Heart left ventricle (tissue), 16 donors: ENCODE measurements at regions not wholly inside any gene's neighbourhood (a gene's known extent, or its start where the extent isn't known, plus 50 kb on each side); places are given as distances from the start of the nearest gene placed in this dataset.
A peak's percentile ranks its signal among the peaks of the same experiment; 100 is the strongest.
"Not testable (repeated sequence)": the region's sequence is repeated elsewhere in the genome, so short reads cannot be mapped to it uniquely, and the experiment has no call there.

Source experiments
- ATAC-seq, 4 donors: fragments of 200-7000 bp; cut with Tn5 transposase; one replicate each; pipeline ENCODE4 v1.9.1; 2020 to 2022; ENCODE audit warnings: moderate library complexity in 4 of 4, mild to moderate bottlenecking in 3 of 4, moderate number of reproducible peaks in 1 of 4
- DNase-seq, 5 donors: peaks; one replicate each; pipeline ENCODE4 v3.0.0-alpha.2; 2020
- H3K27ac ChIP-seq, 12 donors: fragments of 200-600 bp; sonication (generic) in 4 of 12; one replicate each; pipeline versions ENCODE4 v1.5.0 to v1.8.0; 2016 to 2022; ENCODE audit warnings: mild to moderate bottlenecking in 2 of 12
- H3K27me3 ChIP-seq, 9 donors: fragments of 200-600 bp; sonication (generic) in 2 of 9; one replicate each; pipeline versions ENCODE4 v1.5.1 to v1.8.0; 2016 to 2022; ENCODE audit warnings: mild to moderate bottlenecking in 3 of 9
- H3K36me3 ChIP-seq, 9 donors: fragments of 200-600 bp; sonication (generic) in 2 of 9; one replicate each; pipeline versions ENCODE4 v1.5.0 to v1.8.0; 2018 to 2022; ENCODE audit warnings: mild to moderate bottlenecking in 2 of 9
- H3K4me1 ChIP-seq, 12 donors: fragments of 200-600 bp; sonication (generic) in 4 of 12; one replicate each; pipeline versions ENCODE4 v1.5.0 to v1.8.0; 2016 to 2022; ENCODE audit warnings: mild to moderate bottlenecking in 3 of 12
- H3K4me3 ChIP-seq, 12 donors: fragments of 200-600 bp; sonication (generic) in 4 of 12; one replicate each; pipeline versions ENCODE4 v1.5.0 to v1.8.0; 2017 to 2022; ENCODE audit warnings: mild to moderate bottlenecking in 9 of 12, moderate library complexity in 4 of 12
- H3K9me3 ChIP-seq, 12 donors: fragments of 200-600 bp; sonication (generic) in 4 of 12; one replicate each; pipeline versions ENCODE4 v1.5.0 to v1.8.0; 2016 to 2022; ENCODE audit warnings: mild to moderate bottlenecking in 1 of 12
- CTCF ChIP-seq, 12 donors: fragments of 200-600 bp; sonication (generic) in 4 of 12; IDR thresholded peaks; one replicate each; pipeline versions ENCODE4 v1.5.0 to v1.8.0; 2018 to 2022; ENCODE audit warnings: antibody characterized with exemption in 12 of 12, mild to moderate bottlenecking in 5 of 12
- POLR2A ChIP-seq, 2 donors: fragments of 450-650 bp; IDR thresholded peaks; one replicate each; pipeline ENCODE4 v1.6.1; 2017; ENCODE audit warnings: antibody characterized with exemption in 2 of 2, mild to moderate bottlenecking in 2 of 2, moderate library complexity in 2 of 2
- WGBS, 4 donors: extraction: QIAGEN DNeasy Blood & Tissue Kit in 2 of 4; methylation state at CpG; one replicate each; pipeline versions ENCODE4 v1.1.5 to v1.1.7; 2013 to 2018; 5-methylcytosine and 5-hydroxymethylcytosine counted together
- intact Hi-C, 10 donors: fragments of 100-400 bp; cut with DNase I; formaldehyde crosslinking; loops; one replicate each; pipeline versions ENCODE4 v1.11.1 to v1.14.2; 2022
- donor health status: ischemic (EF 13 %, LVEDD 7.1; RV severe dilation, severe dysfunction).
- donor health status: healthy with polysubstance abuse.
- donor health status: DM: no; HTN: yes; CAD: no.
- donor health status: DM: no; HTN: no; CAD: no.
- donor health status: ischemic (EF 25% LVEDD 6.9; RV normal size, moderate dysfunction).
- donor health status: ischemic (EF 25% LVEDD 5.7; RV mildly dilated, moderate dysfunction).
- donor health status: healthy.
- donor health status: DM: yes; HTN: yes; CAD: no.
- donor health status: ischemic (EF 35%, LVEDD 5.7; RV mildly dilated, moderate dysfunction).
- donor health status: nonischemic (EF 11% LVEDD 7.7; RV severe dilation, severe dysfunction).
- donor health status: DM: yes; HTN: yes; CAD: no.
- donor health status: PGD.
- donor health status: ischemic (EF 29% LVEDD 5.4; RV normal size, mild dysfunction).
- donor health status: nonischemic (EF 23%, LVEDD 6.1; RV moderate dilation, normal function).

GRCh38 chr10:11403646-11404045 is 207.8 kb downstream of the USP6NL start:
- not testable (repeated sequence) for DNase-seq
- H3K4me1 ChIP-seq: peaks cover 0 to 12% (median 0%) of the 10 kb centered on the region in 12 donors
- WGBS, 4 donors: 80 to 100% (median 100%) methylated on average over 1 to 2 of the region's 2 CpGs; no CpG with 5 or more reads in 1 of the 4 donors

GRCh38 chr10:11403116-11403515 is 208.3 kb downstream of the USP6NL start:
- ATAC-seq (no peak), DNase-seq (no peak)
- H3K36me3 ChIP-seq: no peaks in the 10 kb centered on the region
- H3K4me3 ChIP-seq: no peak overlapping the region
- peak overlapping the region in 1 of 12 donors; percentile 51 for H3K27ac ChIP-seq
- 63 to 79% (median 70%) methylated on average over 11 of the region's 11 CpGs for WGBS, 4 donors
- H3K27me3 ChIP-seq: no peaks in the 10 kb centered on the region
- TF ChIP-seq CTCF (IDR thresholded peaks at IDR 0.05) (no peak), POLR2A (IDR thresholded peaks at IDR 0.05) (no peak)
- intact Hi-C loops: no loop called here
- H3K9me3 ChIP-seq: peaks cover 0 to 4% (median 0%) of the 10 kb centered on the region in 12 donors
- H3K4me1 ChIP-seq: peaks cover 0 to 13% (median 1%) of the 10 kb centered on the region in 12 donors

More at GRCh38 chr10:11403646-11404045, 207.8 kb downstream of the USP6NL start:
- H3K4me3 ChIP-seq, H3K27me3 ChIP-seq, H3K27ac ChIP-seq, H3K9me3 ChIP-seq, intact Hi-C loops, ATAC-seq, H3K36me3 ChIP-seq: not testable (repeated sequence)

- WGBS, 4 donors: 54 to 98% (median 96%) methylated on average over 2 of the region's 2 CpGs
- intact Hi-C loops: no loop called here
These were observed 209.1 kb downstream of the USP6NL start for GRCh38 chr10:11402392-11402791.

GRCh38 chr10:11401264-11402235 is 209.9 kb downstream of the USP6NL start:
- H3K4me3 ChIP-seq: no peak overlapping the region
- no peaks in the 10 kb centered on the region for H3K36me3 ChIP-seq
- DNase-seq (no peak), ATAC-seq (no peak)
- H3K27me3 ChIP-seq: no peaks in the 10 kb centered on the region
- peaks cover 0 to 22% (median 1%) of the 10 kb centered on the region in 12 donors for H3K4me1 ChIP-seq
- 69 to 82% (median 78%) methylated on average over 16 of the region's 16 CpGs for WGBS, 4 donors
- H3K27ac ChIP-seq: no peak overlapping the region
- H3K9me3 ChIP-seq: peaks cover 0 to 4% (median 0%) of the 10 kb centered on the region in 12 donors
- no peak for TF ChIP-seq POLR2A (IDR thresholded peaks at IDR 0.05)
- no peak for TF ChIP-seq CTCF (IDR thresholded peaks at IDR 0.05)
- intact Hi-C loops: no loop called here

More at GRCh38 chr10:11402392-11402791, 209.1 kb downstream of the USP6NL start:
- ATAC-seq (no peak), DNase-seq (no peak)
- no peak for TF ChIP-seq CTCF (IDR thresholded peaks at IDR 0.05)
- TF ChIP-seq POLR2A (IDR thresholded peaks at IDR 0.05): no peak
- Histone ChIP-seq H3K4me1 (peaks cover 0 to 19% (median 1%) of the 10 kb centered on the region in 12 donors), H3K4me3 (no peak overlapping the region), H3K9me3 (peaks cover 0 to 4% (median 0%) of the 10 kb centered on the region in 12 donors), H3K27me3 (no peaks in the 10 kb centered on the region), H3K36me3 (no peaks in the 10 kb centered on the region), H3K27ac (no peak overlapping the region)
